Uterus (tissue), 2 donors: ENCODE measurements at regions not wholly inside any gene's neighbourhood (a gene's known extent, or its start where the extent isn't known, plus 50 kb on each side); places are given as distances from the start of the nearest gene placed in this dataset.

ENCODE experiments used
- CTCF ChIP-seq, 4 experiments: fragments of 200-600 bp in 2 of 4; fragments of 450-650 bp in 2 of 4; sonication (generic) in 2 of 4; IDR thresholded peaks; one replicate each; pipeline ENCODE4 v1.5.1; 2016 to 2019; ENCODE audit warnings: antibody characterized with exemption in 4 of 4, mild to moderate bottlenecking in 2 of 4, moderate library complexity in 1 of 4
- POLR2A ChIP-seq, 2 donors: fragments of 450-650 bp; IDR thresholded peaks; one replicate each; pipeline ENCODE4 v1.6.1; 2016; ENCODE audit warnings: antibody characterized with exemption in 2 of 2, mild to moderate bottlenecking in 1 of 2, moderate library complexity in 1 of 2

GRCh38 chr2:120673205-120673550 is 62.5 kb upstream of the GLI2 start:
- TF ChIP-seq CTCF (IDR thresholded peaks at IDR 0.05) (no peak), POLR2A (IDR thresholded peaks at IDR 0.05) (no peak)
